ENCODE measurements at regions not wholly inside any gene's neighbourhood (a gene's known extent, or its start where the extent isn't known, plus 50 kb on each side); places are given as distances from the start of the nearest gene placed in this dataset.
"Not testable (repeated sequence)": the region's sequence is repeated elsewhere in the genome, so short reads cannot be mapped to it uniquely, and the experiment has no call there.

DNA sequence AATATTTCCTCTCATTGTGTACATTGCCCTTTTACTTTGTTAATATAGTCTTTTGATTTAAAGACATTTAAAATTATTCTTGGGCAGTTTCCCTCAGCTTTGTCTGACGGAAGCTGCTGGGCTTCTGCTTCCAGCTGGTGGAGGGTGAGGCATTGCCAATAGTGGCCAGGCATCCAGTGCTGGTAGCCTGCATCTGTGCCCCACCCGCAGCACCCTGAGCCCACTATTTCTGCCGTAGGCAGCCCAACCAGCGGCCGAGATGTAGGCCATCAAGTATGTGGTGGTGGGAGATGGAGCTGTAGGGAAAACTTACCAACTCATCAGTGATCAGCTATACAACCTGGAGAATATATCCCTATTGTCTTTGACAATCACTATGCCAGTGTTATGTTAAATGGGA is 226.0 kb upstream of the SYNCRIP start:
- no peaks in the 10 kb centered on the region for H3K9me3 ChIP-seq (ENCODE audit: low read depth, low read length)
- H3K27ac ChIP-seq: no peak overlapping the region
- DNase-seq (ENCODE audit: low read depth, low spot score): no peak
- no peak overlapping the region for H3K4me3 ChIP-seq
- no peaks in the 10 kb centered on the region for H3K36me3 ChIP-seq (ENCODE audit: insufficient read depth, low read length)
- H3K9ac ChIP-seq (ENCODE audit: insufficient read length): no peak overlapping the region
- TF ChIP-seq FOXP2 (optimal IDR thresholded peaks at IDR 0.05; ENCODE audit: control extremely low read depth, extremely low read length, insufficient read depth) (no peak), EZH2 (IDR thresholded peaks at IDR 0.05) (no peak), POLR2AphosphoS5 (IDR thresholded peaks at IDR 0.05; ENCODE audit: borderline replicate concordance, low read depth, low read length) (no peak)

DNA sequence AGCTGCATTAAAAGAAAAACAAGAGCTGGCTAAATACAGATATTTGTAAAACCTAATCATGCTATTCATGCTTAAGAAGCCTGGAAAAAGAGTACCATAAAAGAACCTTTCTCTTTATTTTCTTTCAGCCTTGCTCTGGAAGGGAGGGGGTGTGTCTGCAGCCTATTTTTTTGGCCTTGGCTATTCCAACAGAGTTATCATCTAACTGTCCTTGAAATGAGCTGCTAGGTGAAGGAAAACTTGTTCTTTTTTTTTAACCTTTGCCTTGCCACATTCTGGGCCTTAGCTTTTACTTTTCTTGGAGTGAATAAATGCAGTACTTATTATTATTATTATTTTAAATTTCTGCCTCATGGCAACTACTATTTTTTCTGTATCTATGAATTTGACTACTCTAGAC is 224.9 kb upstream of the SYNCRIP start:
- Histone ChIP-seq H3K4me3 (no peak overlapping the region), H3K36me3 (ENCODE audit: insufficient read depth, low read length) (no peaks in the 10 kb centered on the region), H3K9me3 (ENCODE audit: low read depth, low read length) (no peaks in the 10 kb centered on the region), H3K9ac (ENCODE audit: insufficient read length) (no peak overlapping the region), H3K27ac (no peak overlapping the region)
- TF ChIP-seq FOXP2 (optimal IDR thresholded peaks at IDR 0.05; ENCODE audit: control extremely low read depth, extremely low read length, insufficient read depth) (no peak), EZH2 (IDR thresholded peaks at IDR 0.05) (no peak), POLR2AphosphoS5 (IDR thresholded peaks at IDR 0.05; ENCODE audit: borderline replicate concordance, low read depth, low read length) (no peak)
- no peak for DNase-seq (ENCODE audit: low read depth, low spot score)

DNA sequence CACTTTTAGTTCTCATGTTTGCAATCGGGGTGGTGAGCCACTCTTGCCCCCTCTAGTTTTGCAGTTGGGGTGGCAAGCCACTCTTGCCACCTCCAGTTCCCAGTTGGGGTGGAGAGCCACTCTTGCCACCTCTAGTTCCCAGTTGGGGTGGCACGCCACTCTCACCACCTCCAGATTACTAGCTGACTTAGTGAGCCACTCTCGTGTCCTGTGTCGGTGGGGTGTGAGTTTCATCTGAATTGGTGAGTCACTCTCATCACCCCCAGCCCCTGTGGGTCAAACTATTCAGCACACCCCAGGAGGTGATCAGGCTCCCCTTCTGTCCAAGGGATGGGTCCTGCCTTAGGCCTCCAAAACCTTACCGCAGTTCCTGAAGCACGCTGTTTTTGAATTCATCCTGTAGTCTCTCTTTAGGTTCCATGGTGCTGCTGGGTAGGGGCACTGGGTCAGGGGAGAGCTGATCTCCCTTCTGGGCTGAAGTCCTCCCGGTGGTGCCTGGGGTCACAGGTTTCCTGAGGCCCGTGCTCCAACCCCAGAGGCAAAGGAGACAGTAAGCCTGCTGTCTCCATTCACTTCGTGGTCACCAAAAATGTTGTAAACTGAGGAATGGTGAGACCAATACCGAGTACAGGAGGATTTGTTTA is 224.2 kb upstream of the SYNCRIP start:
- Histone ChIP-seq H3K27ac (no peak overlapping the region), H3K4me3 (no peak overlapping the region), H3K9me3 (ENCODE audit: low read depth, low read length) (no peaks in the 10 kb centered on the region), H3K9ac (ENCODE audit: insufficient read length) (no peak overlapping the region), H3K36me3 (ENCODE audit: insufficient read depth, low read length) (no peaks in the 10 kb centered on the region)
- DNase-seq (ENCODE audit: low read depth, low spot score): no peak
- no peak for TF ChIP-seq EZH2 (IDR thresholded peaks at IDR 0.05)
- TF ChIP-seq POLR2AphosphoS5 (IDR thresholded peaks at IDR 0.05; ENCODE audit: borderline replicate concordance, low read depth, low read length): no peak
- no peak for TF ChIP-seq FOXP2 (optimal IDR thresholded peaks at IDR 0.05; ENCODE audit: control extremely low read depth, extremely low read length, insufficient read depth)

DNA sequence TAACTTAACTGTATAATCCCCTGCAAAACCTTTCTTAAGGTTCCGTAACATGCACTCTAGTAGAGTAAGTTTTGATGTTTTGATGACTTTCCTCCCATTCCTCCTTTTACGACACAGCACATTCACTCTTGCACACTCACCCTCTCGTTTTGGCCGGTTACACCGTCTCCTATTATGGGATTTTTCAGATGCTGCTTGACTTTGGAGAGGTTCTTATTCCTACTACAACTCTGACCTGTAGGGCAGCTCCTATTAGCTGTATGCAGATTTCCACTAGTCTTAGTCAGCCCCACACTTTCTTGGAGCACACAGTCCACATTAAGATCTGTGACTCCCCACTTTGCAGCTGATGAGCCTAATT is 223.7 kb upstream of the SYNCRIP start:
- Histone ChIP-seq H3K9me3 (ENCODE audit: low read depth, low read length) (no peaks in the 10 kb centered on the region), H3K36me3 (ENCODE audit: insufficient read depth, low read length) (no peaks in the 10 kb centered on the region), H3K4me3 (peak overlapping the region; percentile 58), H3K27ac (no peak overlapping the region), H3K9ac (ENCODE audit: insufficient read length) (no peak overlapping the region)
- no peak for DNase-seq (ENCODE audit: low read depth, low spot score)
- no peak for TF ChIP-seq EZH2 (IDR thresholded peaks at IDR 0.05)
- no peak for TF ChIP-seq FOXP2 (optimal IDR thresholded peaks at IDR 0.05; ENCODE audit: control extremely low read depth, extremely low read length, insufficient read depth)
- no peak for TF ChIP-seq POLR2AphosphoS5 (IDR thresholded peaks at IDR 0.05; ENCODE audit: borderline replicate concordance, low read depth, low read length)

DNA sequence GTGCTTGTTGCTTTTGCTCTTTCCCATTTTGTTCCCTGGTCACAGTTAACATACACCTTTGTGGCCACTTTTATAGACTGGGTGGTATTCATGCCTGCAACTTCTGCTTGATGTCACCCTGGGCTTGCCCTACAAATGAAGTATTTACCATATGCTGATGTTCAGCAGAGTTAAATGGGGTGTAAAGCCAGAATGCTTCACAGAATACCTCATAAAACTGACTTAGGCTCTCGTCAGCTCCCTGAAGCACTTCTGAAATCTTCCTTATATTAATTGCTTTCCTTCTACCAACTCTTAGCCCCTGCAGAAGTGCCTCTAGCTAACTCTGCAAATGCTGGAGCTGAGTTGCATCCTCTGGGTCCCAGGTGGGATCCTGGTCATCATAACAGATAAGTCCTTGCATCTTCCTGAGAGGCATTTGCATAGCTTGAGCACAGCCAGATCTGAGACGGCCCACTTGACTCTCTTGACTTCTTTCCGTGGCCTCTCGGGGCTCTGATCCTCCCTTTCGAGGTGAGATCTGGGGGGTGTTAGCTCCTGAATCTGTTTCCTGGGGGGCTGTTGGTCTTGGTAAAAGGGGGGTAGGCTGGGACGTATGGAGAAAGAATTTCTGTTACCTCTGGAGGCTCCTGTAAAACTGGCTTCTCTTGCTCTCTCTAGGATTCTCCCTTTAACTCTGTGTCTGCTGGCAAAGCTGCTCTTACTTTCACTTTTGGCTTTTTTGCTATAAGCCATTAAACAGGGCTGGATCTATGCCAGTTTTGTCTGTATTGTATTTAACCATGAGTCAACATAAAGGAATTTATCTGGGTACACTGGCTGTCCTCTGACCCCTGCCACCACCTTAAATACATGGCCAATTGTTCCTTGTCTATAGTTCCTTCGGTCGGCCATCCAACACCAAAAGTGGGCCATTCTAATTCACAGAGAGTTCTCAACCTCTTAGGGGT is 223.0 kb upstream of the SYNCRIP start:
- Histone ChIP-seq H3K27ac (no peak overlapping the region), H3K9me3 (ENCODE audit: low read depth, low read length) (no peaks in the 10 kb centered on the region), H3K4me3 (peak overlapping the region; percentile 58), H3K36me3 (ENCODE audit: insufficient read depth, low read length) (no peaks in the 10 kb centered on the region), H3K9ac (ENCODE audit: insufficient read length) (no peak overlapping the region)
- no peak for DNase-seq (ENCODE audit: low read depth, low spot score)
- no peak for TF ChIP-seq EZH2 (IDR thresholded peaks at IDR 0.05)
- TF ChIP-seq FOXP2 (optimal IDR thresholded peaks at IDR 0.05; ENCODE audit: control extremely low read depth, extremely low read length, insufficient read depth): no peak
- no peak for TF ChIP-seq POLR2AphosphoS5 (IDR thresholded peaks at IDR 0.05; ENCODE audit: borderline replicate concordance, low read depth, low read length)

DNA sequence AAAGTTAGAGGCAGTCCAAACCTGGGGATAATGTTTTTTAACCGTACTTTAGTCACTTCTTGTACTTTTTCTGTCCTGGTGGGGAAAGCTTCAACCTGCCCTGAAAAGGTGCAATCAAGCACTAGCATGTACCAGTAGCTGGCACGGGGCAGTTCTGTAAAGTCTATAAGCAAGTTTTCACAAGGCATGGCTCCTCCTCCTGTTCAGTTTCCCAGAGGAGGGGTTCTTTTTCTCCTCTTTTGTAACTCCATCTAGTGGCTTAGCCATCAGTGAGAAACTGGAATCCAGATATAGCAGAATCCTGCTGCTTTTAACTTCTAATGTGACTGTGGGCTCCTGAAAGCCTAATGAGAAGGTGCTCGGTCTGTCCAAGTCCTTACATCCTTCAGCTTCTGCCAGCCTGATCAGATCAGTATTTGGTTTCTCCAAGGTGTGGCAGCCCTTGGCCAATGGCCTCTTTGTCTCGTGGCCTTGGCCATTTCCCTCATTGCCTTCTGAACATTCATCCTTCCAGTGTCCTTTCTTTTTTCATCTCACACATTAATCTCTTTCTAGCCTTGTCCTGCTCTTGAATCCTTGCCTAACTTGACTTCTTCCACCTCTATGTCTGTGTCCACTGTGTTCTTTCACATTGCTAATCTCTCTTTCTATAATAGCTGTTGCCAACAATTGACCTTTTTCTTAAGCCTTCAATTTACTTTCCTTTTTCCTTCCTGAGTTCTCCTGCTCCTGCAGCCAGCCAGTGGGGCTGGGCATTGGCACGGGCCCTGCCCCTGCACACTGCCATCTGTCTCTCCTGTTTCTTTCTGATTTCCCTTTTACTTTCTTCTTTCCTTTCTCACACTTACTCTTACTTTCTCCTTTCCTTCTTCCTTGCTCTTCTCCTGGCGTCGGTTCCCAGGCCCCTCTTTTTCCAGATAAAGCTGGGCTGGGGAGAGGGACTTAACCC is 222.0 kb upstream of the SYNCRIP start:
- Histone ChIP-seq H3K9ac (ENCODE audit: insufficient read length) (no peak overlapping the region), H3K9me3 (ENCODE audit: low read depth, low read length) (no peaks in the 10 kb centered on the region), H3K4me3 (no peak overlapping the region), H3K27ac (no peak overlapping the region), H3K36me3 (ENCODE audit: insufficient read depth, low read length) (no peaks in the 10 kb centered on the region)
- no peak for TF ChIP-seq EZH2 (IDR thresholded peaks at IDR 0.05)
- DNase-seq (ENCODE audit: low read depth, low spot score): no peak

DNA sequence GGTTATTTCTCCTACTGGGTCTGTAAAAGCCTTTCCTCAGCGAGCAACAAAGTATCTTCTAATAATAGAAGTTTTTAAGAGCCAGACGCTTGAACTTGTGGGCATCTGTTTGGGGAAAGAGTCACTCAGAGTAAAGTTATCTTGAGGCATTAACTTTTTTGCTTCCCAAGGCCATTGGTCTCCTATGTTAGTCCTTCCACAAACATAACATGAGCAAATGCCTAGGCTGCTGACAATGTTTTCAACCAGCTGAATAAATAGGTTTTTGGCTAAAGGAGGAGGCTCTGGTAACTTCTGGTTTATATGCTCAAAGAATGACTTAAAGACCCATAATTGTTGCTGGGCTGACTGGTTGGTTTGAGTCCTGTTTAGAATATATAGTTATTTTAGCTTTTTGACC is 213.5 kb upstream of the SYNCRIP start:
- H3K4me3 ChIP-seq: no peak overlapping the region
- H3K36me3 ChIP-seq (ENCODE audit: insufficient read depth, low read length): no peaks in the 10 kb centered on the region
- TF ChIP-seq POLR2AphosphoS5 (IDR thresholded peaks at IDR 0.05; ENCODE audit: borderline replicate concordance, low read depth, low read length) (no peak), FOXP2 (optimal IDR thresholded peaks at IDR 0.05; ENCODE audit: control extremely low read depth, extremely low read length, insufficient read depth) (no peak), EZH2 (IDR thresholded peaks at IDR 0.05) (no peak)
- H3K9ac ChIP-seq (ENCODE audit: insufficient read length): no peak overlapping the region
- H3K9me3 ChIP-seq (ENCODE audit: low read depth, low read length): no peaks in the 10 kb centered on the region
- DNase-seq (ENCODE audit: low read depth, low spot score): no peak
- no peak overlapping the region for H3K27ac ChIP-seq

DNA sequence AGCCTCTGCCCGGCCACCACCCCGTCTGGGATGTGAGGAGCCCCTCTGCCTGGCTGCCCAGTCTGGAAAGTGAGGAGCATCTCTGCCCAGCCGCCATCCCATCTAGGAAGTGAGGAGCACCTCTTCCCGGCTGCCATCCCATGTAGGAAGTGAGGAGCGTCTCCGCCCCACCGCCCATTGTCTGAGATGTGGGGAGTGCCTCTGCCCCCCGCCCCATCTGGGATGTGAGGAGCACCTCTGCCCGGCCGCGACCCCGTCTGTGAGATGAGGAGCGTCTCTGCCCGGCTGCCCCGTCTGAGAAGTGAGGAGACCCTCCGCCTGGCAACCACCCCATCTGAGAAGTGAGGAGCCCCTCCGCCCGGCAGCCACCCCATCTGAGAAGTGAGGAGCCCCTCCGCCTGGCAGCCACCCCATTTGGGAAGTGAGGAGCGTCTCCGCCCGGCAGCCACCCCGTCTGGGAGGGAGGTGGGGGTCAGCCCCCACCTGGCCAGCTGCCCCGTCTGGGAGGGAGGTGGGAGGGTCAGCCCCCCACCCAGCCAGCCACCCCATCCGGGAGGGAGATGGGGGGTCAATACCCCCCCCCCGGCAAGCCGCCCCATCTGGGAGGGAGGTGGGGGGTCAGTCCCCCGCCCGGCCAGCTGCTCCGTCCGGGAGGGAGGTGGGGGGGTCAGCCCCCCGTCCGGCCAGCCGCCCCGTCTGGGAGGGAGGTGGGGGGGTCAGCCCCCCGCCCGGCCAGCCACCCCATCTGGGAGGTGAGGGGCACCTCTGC is 195.8 kb upstream of the SYNCRIP start:
- H3K27ac ChIP-seq; H3K36me3 ChIP-seq (ENCODE audit: insufficient read depth, low read length); H3K4me3 ChIP-seq; H3K9ac ChIP-seq (ENCODE audit: insufficient read length); DNase-seq (ENCODE audit: low read depth, low spot score); H3K9me3 ChIP-seq (ENCODE audit: low read depth, low read length): not testable (repeated sequence)

Measured in SK-N-MC (cell line).